H1 (cell line): ENCODE measurements at regions not wholly inside any gene's neighbourhood (a gene's known extent, or its start where the extent isn't known, plus 50 kb on each side); places are given as distances from the start of the nearest gene placed in this dataset.

Source experiments
- CTCF ChIA-PET: fragments of 300-600 bp; sonication (Branson Sonifier 250); formaldehyde crosslinking; loops from one replicate; lab custom pipeline; 2021; ENCODE audit not compliant: partially characterized antibody; lab: Charles Lee
- POLR2A ChIA-PET: fragments of 300-600 bp; sonication (Branson Sonifier 250); formaldehyde crosslinking; loops from one replicate; lab custom pipeline; 2021; ENCODE audit warnings: inconsistent platforms; ENCODE audit not compliant: partially characterized antibody; lab: Charles Lee
- DNase-seq, 2 experiments: peaks; one replicate each; pipeline versions ENCODE4 v3.0.0 to v3.0.0-alpha.2; 2010 to 2022; ENCODE audit warnings: low spot score in 2 of 2, low read depth in 1 of 2, mixed read lengths in 1 of 2
- FAIRE-seq: peaks from 2 replicates; lab custom pipeline; 2011; peaks lifted over from hg19 to GRCh38; lab: Jason Lieb, UNC
- H2AFZ ChIP-seq: 2 replicates; pipeline ENCODE4 v1.8.1; 2012; ENCODE audit warnings: low read length, inconsistent platforms
- H2AK5ac ChIP-seq: 2 replicates; pipeline ENCODE4 v1.6.1; 2013; ENCODE audit warnings: low read depth, low read length
- H2BK120ac ChIP-seq: replicated peaks from 2 replicates; pipeline ENCODE3; 2013; ENCODE audit warnings: low read depth, low read length, inconsistent platforms
- H2BK12ac ChIP-seq: 2 replicates; pipeline ENCODE4 v1.6.1; 2013; ENCODE audit warnings: low read depth, low read length
- H2BK15ac ChIP-seq: 2 replicates; pipeline ENCODE4 v1.6.1; 2013; ENCODE audit warnings: low read length
- H2BK20ac ChIP-seq: 2 replicates; pipeline ENCODE4 v1.6.1; 2013; ENCODE audit warnings: low read length
- H2BK5ac ChIP-seq: 2 replicates; pipeline ENCODE4 v1.6.1; 2013; ENCODE audit warnings: low read depth, low read length
- H3K14ac ChIP-seq: 2 replicates; pipeline ENCODE4 v1.6.1; 2013; ENCODE audit warnings: inconsistent platforms; ENCODE audit not compliant: insufficient read length
- H3K18ac ChIP-seq: 2 replicates; pipeline ENCODE4 v1.6.1; 2013; ENCODE audit warnings: low read length; ENCODE audit errors: extremely low read depth
- H3K23ac ChIP-seq: 2 replicates; pipeline ENCODE4 v1.6.1; 2013; ENCODE audit warnings: inconsistent platforms; ENCODE audit not compliant: insufficient read length
- H3K23me2 ChIP-seq: 2 replicates; pipeline ENCODE4 v1.6.1; 2013; ENCODE audit warnings: low read depth, low read length
- H3K27ac ChIP-seq: 2 replicates; pipeline ENCODE4 v1.6.1; 2011; ENCODE audit warnings: low read depth, low read length, inconsistent platforms
- H3K27me3 ChIP-seq, 4 experiments: replicated peaks in 1 of 4; 1 replicate in 1 of 4; 2 replicates in 3 of 4; pipeline versions ENCODE4 v1.6.1 to v1.8.1; 2011 to 2013; ENCODE audit warnings: low read length in 3 of 4, mild to moderate bottlenecking in 3 of 4, inconsistent platforms in 2 of 4, mixed read lengths in 2 of 4, moderate library complexity in 1 of 4; ENCODE audit not compliant: control insufficient read depth in 3 of 4, insufficient read depth in 3 of 4; ENCODE audit errors: extremely low read depth in 1 of 4
- H3K36me3 ChIP-seq, 4 experiments: 2 replicates each; pipeline versions ENCODE4 v1.6.1 to v1.8.1; 2011 to 2013; ENCODE audit warnings: mild to moderate bottlenecking in 4 of 4, low read length in 3 of 4, moderate library complexity in 2 of 4, control low read depth in 1 of 4, inconsistent platforms in 1 of 4; ENCODE audit not compliant: insufficient read depth in 4 of 4, control insufficient read depth in 2 of 4
- H3K4ac ChIP-seq: replicated peaks from 2 replicates; pipeline ENCODE3; 2013; ENCODE audit warnings: low read length, low read depth, mixed read lengths, inconsistent platforms; ENCODE audit not compliant: insufficient read length
- H3K4me1 ChIP-seq, 4 experiments: replicated peaks in 1 of 4; 1 replicate in 1 of 4; 2 replicates in 3 of 4; pipeline versions ENCODE4 v1.6.1 to v1.8.1; 2011 to 2013; ENCODE audit warnings: low read length in 3 of 4, inconsistent platforms in 2 of 4, mixed read lengths in 1 of 4; ENCODE audit not compliant: insufficient read depth in 4 of 4, control insufficient read depth in 3 of 4
- H3K4me2 ChIP-seq, 2 experiments: 2 replicates each; pipeline versions ENCODE4 v1.6.1 to v1.8.1; 2011 to 2013; ENCODE audit warnings: low read depth in 2 of 2, low read length in 2 of 2, control low read depth in 1 of 2, inconsistent platforms in 1 of 2, mild to moderate bottlenecking in 1 of 2; ENCODE audit not compliant: insufficient read depth in 1 of 2
- H3K4me3 ChIP-seq, 4 experiments: fragments of 200-600, 300-600 bp in 1 of 4; sonication (generic), shearing (Covaris generic), sonication (Bioruptor Twin) in 1 of 4; 2 replicates each; pipeline versions ENCODE4 v1.5.1 to v1.8.1; 2011 to 2016; ENCODE audit warnings: low read length in 4 of 4, low read depth in 3 of 4, control low read depth in 2 of 4, inconsistent platforms in 2 of 4, mild to moderate bottlenecking in 2 of 4, mixed read lengths in 1 of 4, moderate library complexity in 1 of 4; ENCODE audit not compliant: insufficient read depth in 2 of 4; ENCODE audit errors: extremely low read depth in 1 of 4
- H3K56ac ChIP-seq: replicated peaks from 2 replicates; pipeline ENCODE3; 2013; ENCODE audit warnings: low read depth, mild to moderate bottlenecking, mixed read lengths, low read length, inconsistent platforms; ENCODE audit not compliant: insufficient read length
- H3K79me1 ChIP-seq: 2 replicates; pipeline ENCODE4 v1.6.1; 2013; ENCODE audit warnings: low read depth, low read length, control low read depth
- H3K79me2 ChIP-seq, 2 experiments: 2 replicates each; pipeline versions ENCODE4 v1.6.1 to v1.8.1; 2012 to 2013; ENCODE audit warnings: low read length in 2 of 2, mild to moderate bottlenecking in 2 of 2, inconsistent platforms in 1 of 2; ENCODE audit not compliant: insufficient read depth in 2 of 2, control insufficient read depth in 1 of 2
- H3K9ac ChIP-seq, 4 experiments: replicated peaks in 1 of 4; 1 replicate in 1 of 4; 2 replicates in 3 of 4; pipeline versions ENCODE4 v1.6.1 to v1.8.1; 2011 to 2013; ENCODE audit warnings: low read depth in 3 of 4, low read length in 3 of 4, control low read depth in 2 of 4, mild to moderate bottlenecking in 2 of 4, moderate library complexity in 2 of 4, inconsistent platforms in 1 of 4; ENCODE audit errors: extremely low read depth in 1 of 4
- H3K9me3 ChIP-seq, 2 experiments: 2 replicates each; pipeline versions ENCODE4 v1.6.1 to v1.8.1; 2012 to 2013; ENCODE audit warnings: mild to moderate bottlenecking in 2 of 2, moderate library complexity in 2 of 2, control low read depth in 1 of 2, inconsistent platforms in 1 of 2, low read depth in 1 of 2, low read length in 1 of 2, mixed read lengths in 1 of 2; ENCODE audit not compliant: insufficient read depth in 2 of 2
- H4K20me1 ChIP-seq, 2 experiments: replicated peaks in 1 of 2; 2 replicates each; pipeline versions ENCODE3 to v1.8.1; 2011 to 2013; ENCODE audit warnings: inconsistent platforms in 2 of 2, low read length in 2 of 2, mild to moderate bottlenecking in 1 of 2; ENCODE audit not compliant: insufficient read depth in 2 of 2, control insufficient read depth in 1 of 2
- H4K5ac ChIP-seq: 2 replicates; pipeline ENCODE4 v1.6.1; 2013; ENCODE audit warnings: low read length, low read depth, mixed read lengths, inconsistent platforms; ENCODE audit not compliant: insufficient read length
- H4K8ac ChIP-seq: 2 replicates; pipeline ENCODE4 v1.8.0; 2013; ENCODE audit warnings: mild to moderate bottlenecking, moderate library complexity, low read length, inconsistent platforms; ENCODE audit not compliant: insufficient read depth; ENCODE audit errors: extremely low read depth
- H4K91ac ChIP-seq: replicated peaks from 2 replicates; pipeline ENCODE3; 2013; ENCODE audit warnings: low read length, mixed read lengths, inconsistent platforms; ENCODE audit not compliant: insufficient read length
- CBX8 ChIP-seq: fragments of 300-800, 300-1000 bp; sonication (generic); IDR thresholded peaks from 2 replicates; pipeline ENCODE4 v1.7.1; 2016; ENCODE audit warnings: low read depth, low read length, borderline replicate concordance
- CTCF ChIP-seq, 3 experiments: IDR thresholded peaks; 1 replicate in 2 of 3; 2 replicates in 1 of 3; pipeline versions ENCODE4 v1.5.1 to v1.6.1; 2011; ENCODE audit warnings: low read length in 3 of 3, mild to moderate bottlenecking in 3 of 3, inconsistent platforms in 2 of 3, low read depth in 1 of 3, moderate library complexity in 1 of 3; ENCODE audit not compliant: insufficient read depth in 1 of 3; ENCODE audit errors: control extremely low read depth in 1 of 3
- JUN ChIP-seq: IDR thresholded peaks from 2 replicates; pipeline ENCODE4 v1.6.1; 2011; ENCODE audit warnings: low read depth, mild to moderate bottlenecking, improper control_type of control experiment, low read length
- MAFK ChIP-seq: IDR thresholded peaks from 2 replicates; pipeline ENCODE4 v1.6.1; 2012; ENCODE audit warnings: low read depth, mild to moderate bottlenecking, improper control_type of control experiment, low read length
- RAD21 ChIP-seq, 2 experiments: IDR thresholded peaks in 1 of 2; conservative IDR thresholded peaks in 1 of 2; 2 replicates each; pipeline ENCODE4 v1.6.1; 2011; ENCODE audit warnings: low read depth in 2 of 2, low read length in 2 of 2, improper control_type of control experiment in 1 of 2, inconsistent platforms in 1 of 2, mild to moderate bottlenecking in 1 of 2, moderate library complexity in 1 of 2
- SRF ChIP-seq: IDR thresholded peaks from 2 replicates; pipeline ENCODE4 v1.6.1; 2011; ENCODE audit warnings: mild to moderate bottlenecking, low read depth, low read length, moderate library complexity
- YY1 ChIP-seq: IDR thresholded peaks from 2 replicates; pipeline ENCODE4 v1.6.1; 2011; ENCODE audit warnings: low read depth, mild to moderate bottlenecking, low read length
- WGBS, 2 experiments: shearing (Covaris generic) in 1 of 2; methylation state at CpG; one replicate each; pipeline versions ENCODE4 v1.1.6 to v1.1.7; 2013 to 2015; ENCODE audit warnings: low lambda C conversion rate in 2 of 2, mixed read lengths in 2 of 2, inconsistent platforms in 1 of 2, low coverage in 1 of 2, missing lambda C conversion rate in 1 of 2; ENCODE audit not compliant: insufficient replicate concordance in 2 of 2, insufficient coverage in 1 of 2, insufficient read length in 1 of 2; ENCODE audit errors: extremely low coverage in 1 of 2, missing lambda C conversion rate in 1 of 2; 5-methylcytosine and 5-hydroxymethylcytosine counted together

DNA sequence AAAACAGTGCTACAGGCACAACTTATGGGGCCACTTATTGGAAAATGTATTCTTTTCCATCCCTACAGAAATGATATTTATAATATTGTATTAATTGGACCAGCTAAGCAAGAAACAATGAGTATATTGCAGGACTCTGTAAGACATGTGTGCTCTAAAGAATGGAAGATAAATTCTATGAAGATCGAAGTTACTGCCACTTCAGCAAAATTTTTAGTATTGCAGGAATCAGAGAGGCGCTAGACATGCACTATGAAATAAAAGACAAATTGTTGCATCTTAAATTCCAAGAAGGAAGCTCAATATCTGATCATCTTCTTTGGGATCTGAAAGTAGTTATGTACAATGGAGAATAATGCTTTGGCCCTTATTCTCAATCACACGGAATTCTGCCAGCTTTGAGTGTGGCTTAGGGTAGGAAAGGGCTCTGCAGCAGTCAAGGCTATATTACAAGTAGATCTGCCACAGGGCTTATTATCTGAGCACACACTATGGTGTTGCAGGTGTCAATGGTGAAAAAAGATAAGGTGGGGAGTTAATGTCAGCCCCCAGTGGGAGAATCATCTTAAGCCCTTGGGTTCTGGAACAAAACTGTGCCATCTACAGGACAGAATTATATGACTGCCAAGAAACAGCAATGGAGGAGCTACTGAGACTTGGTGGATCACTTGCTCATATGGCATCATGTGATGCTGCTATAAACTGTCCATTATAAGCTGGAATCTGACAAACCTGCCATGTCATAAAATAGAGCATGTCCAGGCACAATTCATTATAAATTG is 334.0 kb upstream of the NDST3 start:
- ChIA-PET POLR2A (no interaction called here), CTCF (interaction anchor here (0.8 to 3.8 kb wide), 29 partner anchors 8 to 566 kb away, joined by 3 to 28 read pairs (median 4); no protein-coding TSS in a partner anchor)
- no peak for FAIRE-seq
- no peak for TF ChIP-seq CBX8
- TF ChIP-seq JUN: no peak
- TF ChIP-seq MAFK: no peak
- peak; percentile 36; the same call in 1 of the 2 replicates for TF ChIP-seq YY1
- peak; percentile 54 for TF ChIP-seq RAD21 (IDR thresholded peaks at IDR 0.05 in 1 of 2, conservative IDR thresholded peaks at IDR 0.05 in 1 of 2; ENCODE audit: low read depth in 2 of 2, low read length in 2 of 2)
- peak in 2 of 3 experiments; percentile 49 to 66; a peak in 2 of 4 replicates for TF ChIP-seq CTCF (IDR thresholded peaks at IDR 0.05; ENCODE audit: control extremely low read depth in 1 of 3, insufficient read depth in 1 of 3, low read depth in 1 of 3, low read length in 3 of 3)
- no peak for TF ChIP-seq SRF
- H3K79me1 ChIP-seq: no peaks in the 10 kb centered on the region
- no peak overlapping the region for H3K9ac ChIP-seq
- DNase-seq: no peak
- H3K9me3 ChIP-seq: no peaks in the 10 kb centered on the region
- H3K4me1 ChIP-seq: no peaks in the 10 kb centered on the region
- no peak overlapping the region for H3K4me2 ChIP-seq
- no peak overlapping the region for H3K56ac ChIP-seq
- H3K23ac ChIP-seq: no peak overlapping the region
- H2BK15ac ChIP-seq: no peak overlapping the region
- no peak overlapping the region for H3K14ac ChIP-seq
- H3K27me3 ChIP-seq: no peaks in the 10 kb centered on the region
- no peak overlapping the region for H2BK120ac ChIP-seq
- H4K91ac ChIP-seq: no peak overlapping the region
- H4K20me1 ChIP-seq: no peaks in the 10 kb centered on the region
- no peaks in the 10 kb centered on the region; the same call in 1 of the 2 replicates for H3K23me2 ChIP-seq
- no peak overlapping the region for H2BK20ac ChIP-seq
- H2BK12ac ChIP-seq: no peak overlapping the region
- no peaks in the 10 kb centered on the region for H3K79me2 ChIP-seq
- no peaks in the 10 kb centered on the region for H3K36me3 ChIP-seq
- no peak overlapping the region for H3K27ac ChIP-seq
- H4K8ac ChIP-seq: no peak overlapping the region
- H2AFZ ChIP-seq: peak overlapping the region; percentile 89; the same call in 1 of the 2 replicates
- no peak overlapping the region for H2BK5ac ChIP-seq
- H3K4me3 ChIP-seq: no peak overlapping the region
- no peak overlapping the region for H3K18ac ChIP-seq
- no peak overlapping the region for H4K5ac ChIP-seq
- no peak overlapping the region for H2AK5ac ChIP-seq
- 91% methylated on average over 3 of the region's 3 CpGs; no CpG with 5 or more reads in 1 of the 2 experiments for WGBS, 2 experiments
- H3K4ac ChIP-seq: no peak overlapping the region
